ENCODE measurements at regions not wholly inside any gene's neighbourhood (a gene's known extent, or its start where the extent isn't known, plus 50 kb on each side); places are given as distances from the start of the nearest gene placed in this dataset.

DNA sequence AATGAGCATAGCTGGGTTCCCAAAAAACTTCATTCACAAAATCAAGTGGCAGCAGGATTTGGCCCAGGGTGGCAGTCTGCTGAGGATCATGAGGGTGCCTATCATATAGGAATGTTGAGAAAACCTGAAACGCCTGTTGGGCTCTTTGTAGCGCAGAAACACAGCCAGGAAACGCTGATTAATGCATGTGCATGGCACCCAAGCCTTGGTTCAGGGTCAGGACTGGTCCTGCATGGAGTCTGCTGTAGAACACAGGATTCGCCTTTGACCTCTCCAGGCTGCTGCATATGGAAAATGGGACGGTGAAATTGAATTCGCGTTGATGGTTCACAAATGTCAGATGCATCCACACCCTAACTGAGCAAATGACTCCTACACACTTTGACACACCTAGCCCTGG lies 227.9 kb upstream of the COPS8 start:
- Mint-ChIP-seq H3K9me3 (ENCODE audit: unreplicated experiment) (no peaks in the 10 kb centered on the region), H3K4me1 (ENCODE audit: unreplicated experiment) (peaks cover 26% of the 10 kb centered on the region), H3K27me3 (ENCODE audit: unreplicated experiment) (no peaks in the 10 kb centered on the region)

DNA sequence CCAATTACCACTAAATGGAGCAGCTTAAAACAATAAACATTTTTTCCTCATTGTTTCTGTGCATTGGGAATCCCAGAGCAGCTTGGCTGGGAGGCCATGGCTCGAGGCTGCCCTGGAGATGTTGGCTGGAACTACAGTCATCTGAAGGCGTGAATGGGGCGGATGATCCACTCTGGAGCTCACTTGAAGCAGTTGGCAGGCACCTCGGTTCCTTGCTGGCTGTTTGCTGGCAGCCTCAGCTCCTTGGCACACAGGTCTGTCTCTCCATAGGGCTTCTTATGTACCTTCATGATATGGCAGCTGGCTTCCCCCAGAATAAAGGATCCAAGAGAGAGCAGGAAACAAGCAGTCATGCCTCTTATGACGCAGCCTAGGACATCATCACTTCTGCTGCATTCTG lies 227.0 kb upstream of the COPS8 start:
- Mint-ChIP-seq H3K4me3 (ENCODE audit: unreplicated experiment) (no peak overlapping the region), H3K4me1 (ENCODE audit: unreplicated experiment) (peaks cover 32% of the 10 kb centered on the region), H3K36me3 (ENCODE audit: unreplicated experiment) (peaks cover 2% of the 10 kb centered on the region), H3K27ac (ENCODE audit: unreplicated experiment) (no peak overlapping the region), H3K9me3 (ENCODE audit: unreplicated experiment) (no peaks in the 10 kb centered on the region), H3K27me3 (ENCODE audit: unreplicated experiment) (no peaks in the 10 kb centered on the region)
- peak; percentile 66 for DNase-seq (ENCODE audit: extremely low spot score, unreplicated experiment)
- TF ChIP-seq, protein P1, sequence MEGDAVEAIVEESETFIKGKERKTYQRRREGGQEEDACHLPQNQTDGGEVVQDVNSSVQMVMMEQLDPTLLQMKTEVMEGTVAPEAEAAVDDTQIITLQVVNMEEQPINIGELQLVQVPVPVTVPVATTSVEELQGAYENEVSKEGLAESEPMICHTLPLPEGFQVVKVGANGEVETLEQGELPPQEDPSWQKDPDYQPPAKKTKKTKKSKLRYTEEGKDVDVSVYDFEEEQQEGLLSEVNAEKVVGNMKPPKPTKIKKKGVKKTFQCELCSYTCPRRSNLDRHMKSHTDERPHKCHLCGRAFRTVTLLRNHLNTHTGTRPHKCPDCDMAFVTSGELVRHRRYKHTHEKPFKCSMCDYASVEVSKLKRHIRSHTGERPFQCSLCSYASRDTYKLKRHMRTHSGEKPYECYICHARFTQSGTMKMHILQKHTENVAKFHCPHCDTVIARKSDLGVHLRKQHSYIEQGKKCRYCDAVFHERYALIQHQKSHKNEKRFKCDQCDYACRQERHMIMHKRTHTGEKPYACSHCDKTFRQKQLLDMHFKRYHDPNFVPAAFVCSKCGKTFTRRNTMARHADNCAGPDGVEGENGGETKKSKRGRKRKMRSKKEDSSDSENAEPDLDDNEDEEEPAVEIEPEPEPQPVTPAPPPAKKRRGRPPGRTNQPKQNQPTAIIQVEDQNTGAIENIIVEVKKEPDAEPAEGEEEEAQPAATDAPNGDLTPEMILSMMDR (IDR thresholded peaks at IDR 0.05) = no peak

More for the DNA sequence above, 227.9 kb upstream of the COPS8 start:
- H3K36me3 Mint-ChIP-seq (ENCODE audit: unreplicated experiment) = peaks cover 4% of the 10 kb centered on the region
- TF ChIP-seq, protein P1 (IDR thresholded peaks at IDR 0.05) = no peak
- no peak overlapping the region for H3K4me3 Mint-ChIP-seq (ENCODE audit: unreplicated experiment)
- H3K27ac Mint-ChIP-seq (ENCODE audit: unreplicated experiment) = no peak overlapping the region
- no peak for DNase-seq (ENCODE audit: extremely low spot score, unreplicated experiment)

DNA sequence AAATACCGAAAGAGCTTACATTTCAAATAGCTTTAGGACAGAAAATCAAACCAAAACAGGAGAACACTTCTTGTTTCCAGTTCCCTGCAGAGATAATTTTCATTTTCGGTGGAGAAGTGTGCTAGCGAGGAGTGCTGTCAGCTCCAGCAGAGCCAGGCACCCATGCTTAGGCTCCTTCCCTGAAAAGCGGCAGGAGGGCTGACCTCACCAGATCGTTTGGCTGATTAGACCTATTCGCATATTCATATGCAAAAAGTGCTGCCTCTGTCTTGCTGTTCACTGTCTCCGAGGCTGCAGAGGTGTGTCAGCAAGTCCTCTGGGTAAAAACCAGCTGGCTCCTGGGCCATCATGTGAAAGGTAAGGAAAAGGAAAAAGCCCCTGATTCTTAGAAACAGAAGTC lies 225.8 kb upstream of the COPS8 start:
- TF ChIP-seq, protein P1 (IDR thresholded peaks at IDR 0.05) = no peak
- H3K4me3 Mint-ChIP-seq (ENCODE audit: unreplicated experiment) = no peak overlapping the region

DNA sequence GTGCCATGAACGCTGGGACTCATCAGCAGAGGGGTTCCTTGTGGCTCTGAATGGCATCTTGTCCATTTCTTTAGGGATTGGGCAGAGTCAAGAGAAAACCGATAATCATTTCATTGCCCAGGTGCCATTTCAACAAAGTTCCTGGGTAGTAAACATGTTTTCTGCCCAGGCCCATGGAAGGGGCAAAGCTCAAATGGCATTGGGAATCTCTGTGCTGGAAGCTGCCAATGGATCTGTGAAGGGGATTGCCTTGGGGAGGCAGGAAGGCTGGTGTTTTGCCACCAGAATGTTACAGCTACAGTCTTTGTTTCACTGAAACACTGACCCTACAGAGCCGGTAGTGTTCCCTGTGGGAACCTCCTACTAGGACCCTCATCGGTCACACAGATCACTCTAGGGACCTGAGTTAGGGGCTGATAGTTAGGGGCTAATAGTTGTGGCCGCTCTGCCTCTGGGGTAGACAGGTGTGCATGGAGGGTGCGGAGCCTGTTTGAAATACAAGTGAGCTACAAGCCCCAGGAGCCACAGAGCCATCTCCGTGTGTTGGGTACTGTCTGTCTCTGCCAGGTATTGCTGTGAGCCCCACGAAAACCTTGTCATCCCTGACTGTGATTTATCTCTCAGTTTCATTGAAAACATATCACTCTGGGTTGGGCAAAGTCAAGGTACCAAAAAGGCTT lies 224.4 kb upstream of the COPS8 start:
- Mint-ChIP-seq H3K4me3 (ENCODE audit: unreplicated experiment) (no peak overlapping the region), H3K36me3 (ENCODE audit: unreplicated experiment) (peaks cover 2% of the 10 kb centered on the region), H3K4me1 (ENCODE audit: unreplicated experiment) (peaks cover 32% of the 10 kb centered on the region), H3K9me3 (ENCODE audit: unreplicated experiment) (peaks cover 11% of the 10 kb centered on the region), H3K27ac (ENCODE audit: unreplicated experiment) (no peak overlapping the region), H3K27me3 (ENCODE audit: unreplicated experiment) (no peaks in the 10 kb centered on the region)
- DNase-seq (ENCODE audit: extremely low spot score, unreplicated experiment) = peak; percentile 44
- TF ChIP-seq, protein P1 (IDR thresholded peaks at IDR 0.05) = no peak

More for the DNA sequence above, 225.8 kb upstream of the COPS8 start:
- no peaks in the 10 kb centered on the region for H3K27me3 Mint-ChIP-seq (ENCODE audit: unreplicated experiment)
- H3K9me3 Mint-ChIP-seq (ENCODE audit: unreplicated experiment) = peaks cover 5% of the 10 kb centered on the region
- H3K4me1 Mint-ChIP-seq (ENCODE audit: unreplicated experiment) = peaks cover 32% of the 10 kb centered on the region
- peaks cover 2% of the 10 kb centered on the region for H3K36me3 Mint-ChIP-seq (ENCODE audit: unreplicated experiment)
- no peak overlapping the region for H3K27ac Mint-ChIP-seq (ENCODE audit: unreplicated experiment)
- DNase-seq (ENCODE audit: extremely low spot score, unreplicated experiment) = peak; percentile 53

DNA sequence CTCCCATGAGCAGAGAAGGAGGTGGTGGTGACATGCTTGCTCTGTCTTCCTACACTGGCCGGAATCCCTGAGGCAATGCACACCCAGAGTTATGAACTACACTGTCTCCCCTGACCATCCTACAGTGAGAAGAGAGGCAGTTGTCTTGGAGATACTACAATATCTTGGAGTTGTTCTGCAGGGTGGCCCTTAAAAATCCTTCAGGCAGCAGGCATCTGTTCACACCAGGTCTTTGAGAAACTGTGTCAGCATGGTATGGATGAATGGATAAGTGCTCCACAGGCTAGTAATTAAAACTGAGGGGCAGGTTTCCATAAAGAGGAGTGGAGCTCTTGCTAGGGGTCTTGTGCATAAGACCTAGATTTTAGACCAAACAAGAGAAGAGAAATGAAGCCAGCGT lies 223.7 kb upstream of the COPS8 start:
- H3K4me1 Mint-ChIP-seq (ENCODE audit: unreplicated experiment) = peaks cover 27% of the 10 kb centered on the region
- H3K9me3 Mint-ChIP-seq (ENCODE audit: unreplicated experiment) = peaks cover 11% of the 10 kb centered on the region
- no peaks in the 10 kb centered on the region for H3K27me3 Mint-ChIP-seq (ENCODE audit: unreplicated experiment)
- H3K4me3 Mint-ChIP-seq (ENCODE audit: unreplicated experiment) = no peak overlapping the region
- H3K27ac Mint-ChIP-seq (ENCODE audit: unreplicated experiment) = no peak overlapping the region
- TF ChIP-seq, protein P1 (IDR thresholded peaks at IDR 0.05) = no peak
- peak; percentile 30 for DNase-seq (ENCODE audit: extremely low spot score, unreplicated experiment)
- H3K36me3 Mint-ChIP-seq (ENCODE audit: unreplicated experiment) = peaks cover 2% of the 10 kb centered on the region

All from osteocyte (in vitro differentiated cells).